Endothelial cell (in vitro differentiated cells): ENCODE measurements at regions not wholly inside any gene's neighbourhood (a gene's known extent, or its start where the extent isn't known, plus 50 kb on each side); places are given as distances from the start of the nearest gene placed in this dataset.

Experiments used
- DNase-seq: peaks from one replicate; pipeline ENCODE4 v3.0.0; 2021; ENCODE audit warnings: low spot score
- H3K27ac Mint-ChIP-seq: one replicate; pipeline ENCODE4 v1.8.0; 2021; ENCODE audit warnings: mixed read lengths, inconsistent platforms; ENCODE audit not compliant: unreplicated experiment
- H3K27me3 Mint-ChIP-seq: one replicate; pipeline ENCODE4 v1.8.0; 2021; ENCODE audit warnings: mild to moderate bottlenecking, moderate library complexity, mixed read lengths, inconsistent platforms; ENCODE audit not compliant: unreplicated experiment
- H3K36me3 Mint-ChIP-seq: one replicate; pipeline ENCODE4 v1.8.0; 2021; ENCODE audit warnings: mild to moderate bottlenecking, low read depth, mixed read lengths, inconsistent platforms; ENCODE audit not compliant: unreplicated experiment
- H3K4me1 Mint-ChIP-seq: one replicate; pipeline ENCODE4 v1.8.0; 2021; ENCODE audit warnings: mild to moderate bottlenecking, mixed read lengths, inconsistent platforms; ENCODE audit not compliant: unreplicated experiment
- H3K4me3 Mint-ChIP-seq: one replicate; pipeline ENCODE4 v1.8.0; 2021; ENCODE audit warnings: mild to moderate bottlenecking, mixed read lengths, inconsistent platforms; ENCODE audit not compliant: unreplicated experiment
- H3K9me3 Mint-ChIP-seq: one replicate; pipeline ENCODE4 v1.8.0; 2021; ENCODE audit warnings: mixed read lengths, inconsistent platforms; ENCODE audit not compliant: unreplicated experiment
- TF ChIP-seq, protein P1 (sequence below): fragments of 200-600 bp; sonication (generic); IDR thresholded peaks from one replicate; pipeline ENCODE4 v1.5.0; 2021; ENCODE audit warnings: antibody characterized with exemption; ENCODE audit not compliant: unreplicated experiment

DNA sequence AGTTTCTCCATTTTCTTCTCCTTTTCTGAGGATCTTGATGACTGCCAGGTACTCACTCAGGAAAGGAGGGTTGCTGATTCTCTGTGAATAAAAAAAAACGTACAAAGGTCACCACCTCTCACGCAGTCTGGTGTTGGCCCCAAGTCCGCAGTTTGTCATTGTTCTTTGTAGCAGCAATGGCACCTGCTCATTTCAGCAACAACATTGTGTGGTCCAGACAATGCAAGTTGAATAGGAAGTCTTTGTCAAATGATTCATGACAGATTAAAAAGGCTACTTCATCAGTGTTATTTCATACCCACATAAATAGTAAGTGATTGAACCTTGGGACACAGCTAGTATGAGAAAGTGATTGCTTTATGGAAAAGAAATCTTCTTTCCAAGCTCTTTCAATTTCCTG, 653.5 kb upstream of the MGMT start:
- no peaks in the 10 kb centered on the region for H3K9me3 Mint-ChIP-seq
- peaks cover 2% of the 10 kb centered on the region for H3K27me3 Mint-ChIP-seq
- H3K27ac Mint-ChIP-seq, result no peak overlapping the region
- no peaks in the 10 kb centered on the region for H3K36me3 Mint-ChIP-seq
- no peak for DNase-seq
- TF ChIP-seq, protein P1, sequence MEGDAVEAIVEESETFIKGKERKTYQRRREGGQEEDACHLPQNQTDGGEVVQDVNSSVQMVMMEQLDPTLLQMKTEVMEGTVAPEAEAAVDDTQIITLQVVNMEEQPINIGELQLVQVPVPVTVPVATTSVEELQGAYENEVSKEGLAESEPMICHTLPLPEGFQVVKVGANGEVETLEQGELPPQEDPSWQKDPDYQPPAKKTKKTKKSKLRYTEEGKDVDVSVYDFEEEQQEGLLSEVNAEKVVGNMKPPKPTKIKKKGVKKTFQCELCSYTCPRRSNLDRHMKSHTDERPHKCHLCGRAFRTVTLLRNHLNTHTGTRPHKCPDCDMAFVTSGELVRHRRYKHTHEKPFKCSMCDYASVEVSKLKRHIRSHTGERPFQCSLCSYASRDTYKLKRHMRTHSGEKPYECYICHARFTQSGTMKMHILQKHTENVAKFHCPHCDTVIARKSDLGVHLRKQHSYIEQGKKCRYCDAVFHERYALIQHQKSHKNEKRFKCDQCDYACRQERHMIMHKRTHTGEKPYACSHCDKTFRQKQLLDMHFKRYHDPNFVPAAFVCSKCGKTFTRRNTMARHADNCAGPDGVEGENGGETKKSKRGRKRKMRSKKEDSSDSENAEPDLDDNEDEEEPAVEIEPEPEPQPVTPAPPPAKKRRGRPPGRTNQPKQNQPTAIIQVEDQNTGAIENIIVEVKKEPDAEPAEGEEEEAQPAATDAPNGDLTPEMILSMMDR, result no peak
- H3K4me1 Mint-ChIP-seq, result no peaks in the 10 kb centered on the region
- no peak overlapping the region for H3K4me3 Mint-ChIP-seq

GRCh38 chr10:128814024-128814423, 653.0 kb upstream of the MGMT start:
- H3K4me3 Mint-ChIP-seq, result no peak overlapping the region
- TF ChIP-seq, protein P1, result no peak
- no peaks in the 10 kb centered on the region for H3K4me1 Mint-ChIP-seq
- H3K27me3 Mint-ChIP-seq, result peaks cover 1% of the 10 kb centered on the region
- DNase-seq, result no peak
- H3K9me3 Mint-ChIP-seq, result no peaks in the 10 kb centered on the region
- H3K36me3 Mint-ChIP-seq, result no peaks in the 10 kb centered on the region
- no peak overlapping the region for H3K27ac Mint-ChIP-seq

DNA sequence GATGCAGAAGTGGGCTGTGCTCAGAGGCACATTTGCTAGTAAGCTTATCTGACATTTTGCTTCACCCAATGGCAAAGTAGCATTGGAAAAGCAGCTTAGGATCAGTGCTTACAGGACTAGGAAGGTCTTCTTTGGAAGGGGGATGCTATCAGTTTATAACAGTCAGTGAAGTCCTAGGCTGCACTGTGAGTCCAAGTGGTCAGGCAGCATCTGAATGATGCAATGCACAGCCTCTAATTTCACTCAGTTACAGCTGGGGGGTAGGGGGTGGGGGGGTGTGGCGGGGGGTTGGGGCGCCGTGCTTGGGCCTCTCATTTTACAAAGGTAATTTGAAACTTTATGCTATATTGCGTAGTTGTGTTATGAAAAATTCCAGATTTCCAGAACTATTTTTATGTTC, 652.3 kb upstream of the MGMT start:
- no peaks in the 10 kb centered on the region for H3K36me3 Mint-ChIP-seq
- H3K27ac Mint-ChIP-seq, result no peak overlapping the region
- peaks cover 1% of the 10 kb centered on the region for H3K27me3 Mint-ChIP-seq
- TF ChIP-seq, protein P1, result no peak
- H3K4me1 Mint-ChIP-seq, result no peaks in the 10 kb centered on the region
- DNase-seq, result no peak
- H3K9me3 Mint-ChIP-seq, result no peaks in the 10 kb centered on the region
- H3K4me3 Mint-ChIP-seq, result no peak overlapping the region

GRCh38 chr10:128816726-128817125, 650.3 kb upstream of the MGMT start:
- TF ChIP-seq, protein P1, result no peak
- DNase-seq, result no peak
- no peak overlapping the region for H3K4me3 Mint-ChIP-seq
- H3K4me1 Mint-ChIP-seq, result no peaks in the 10 kb centered on the region
- H3K27me3 Mint-ChIP-seq, result peaks cover 1% of the 10 kb centered on the region
- no peak overlapping the region for H3K27ac Mint-ChIP-seq
- no peaks in the 10 kb centered on the region for H3K36me3 Mint-ChIP-seq
- no peaks in the 10 kb centered on the region for H3K9me3 Mint-ChIP-seq

- Mint-ChIP-seq H3K9me3 (no peaks in the 10 kb centered on the region), H3K27me3 (peaks cover 1% of the 10 kb centered on the region), H3K4me1 (no peaks in the 10 kb centered on the region), H3K27ac (no peak overlapping the region), H3K4me3 (no peak overlapping the region), H3K36me3 (no peaks in the 10 kb centered on the region)
- DNase-seq, result no peak
- TF ChIP-seq, protein P1, result no peak
Measured at GRCh38 chr10:128817636-128818035, 649.4 kb upstream of the MGMT start.
